ENCODE measurements at regions not wholly inside any gene's neighbourhood (a gene's known extent, or its start where the extent isn't known, plus 50 kb on each side); places are given as distances from the start of the nearest gene placed in this dataset.

- DNase-seq (no peak), ATAC-seq (no peak)
- H3K36me3 Mint-ChIP-seq (ENCODE audit: low read depth) = no peaks in the 10 kb centered on the region
- H3K27ac Mint-ChIP-seq = no peak overlapping the region
- peaks cover 3% of the 10 kb centered on the region for H3K27me3 Mint-ChIP-seq
- no peak overlapping the region for H3K4me3 Mint-ChIP-seq
- no peaks in the 10 kb centered on the region for H3K4me1 Mint-ChIP-seq
- H3K9me3 Mint-ChIP-seq = peaks cover 8% of the 10 kb centered on the region
Observed at GRCh38 chr1:198015309-198015708, 98.1 kb downstream of the LHX9 start.

DNA sequence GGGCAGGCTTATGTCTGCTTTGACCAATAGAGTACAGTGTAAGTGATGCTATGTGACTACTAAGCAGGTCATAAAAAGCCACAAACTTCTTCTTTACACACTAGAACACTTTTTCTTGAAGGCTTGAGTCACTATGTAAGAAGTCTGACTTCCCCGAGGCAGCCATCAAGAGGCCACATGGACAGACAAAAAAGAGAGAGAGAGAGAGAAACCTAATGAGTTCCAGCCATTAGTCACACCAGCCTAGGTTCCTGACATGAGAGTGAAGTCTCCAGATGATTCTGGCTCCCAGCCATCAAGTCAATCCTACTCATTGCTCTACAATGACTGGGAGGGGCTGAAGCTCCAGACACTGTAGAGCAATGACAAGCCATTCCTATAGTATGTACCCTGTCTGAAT lies 101.4 kb downstream of the LHX9 start:
- Mint-ChIP-seq H3K4me3 (no peak overlapping the region), H3K4me1 (no peaks in the 10 kb centered on the region), H3K27me3 (peaks cover 4% of the 10 kb centered on the region), H3K27ac (no peak overlapping the region), H3K36me3 (ENCODE audit: low read depth) (no peaks in the 10 kb centered on the region), H3K9me3 (no peaks in the 10 kb centered on the region)
- no peak for DNase-seq
- ATAC-seq = peak; percentile 36

DNA sequence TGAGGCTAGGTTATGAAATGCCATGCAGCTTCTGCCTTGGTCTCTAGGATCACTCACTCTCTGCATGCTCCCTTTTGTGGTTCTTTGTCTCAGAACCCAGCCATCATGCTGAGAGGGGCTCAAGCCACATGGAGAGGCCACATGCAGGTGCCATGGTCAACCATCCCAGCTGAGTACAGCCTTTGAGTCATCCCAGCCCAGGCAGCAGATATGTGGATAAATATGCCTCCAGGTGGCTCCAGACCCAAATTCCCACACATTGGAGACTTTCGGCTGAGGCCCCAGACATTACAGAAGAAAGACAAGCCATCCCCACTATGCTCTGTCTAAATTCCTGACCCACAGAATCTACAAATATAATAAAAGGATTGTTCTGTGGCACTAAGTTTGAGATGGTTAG lies 102.0 kb downstream of the LHX9 start:
- Mint-ChIP-seq H3K27me3 (peaks cover 4% of the 10 kb centered on the region), H3K36me3 (ENCODE audit: low read depth) (no peaks in the 10 kb centered on the region), H3K9me3 (no peaks in the 10 kb centered on the region), H3K4me1 (no peaks in the 10 kb centered on the region), H3K27ac (no peak overlapping the region), H3K4me3 (no peak overlapping the region)
- no peak for ATAC-seq
- DNase-seq = no peak

DNA sequence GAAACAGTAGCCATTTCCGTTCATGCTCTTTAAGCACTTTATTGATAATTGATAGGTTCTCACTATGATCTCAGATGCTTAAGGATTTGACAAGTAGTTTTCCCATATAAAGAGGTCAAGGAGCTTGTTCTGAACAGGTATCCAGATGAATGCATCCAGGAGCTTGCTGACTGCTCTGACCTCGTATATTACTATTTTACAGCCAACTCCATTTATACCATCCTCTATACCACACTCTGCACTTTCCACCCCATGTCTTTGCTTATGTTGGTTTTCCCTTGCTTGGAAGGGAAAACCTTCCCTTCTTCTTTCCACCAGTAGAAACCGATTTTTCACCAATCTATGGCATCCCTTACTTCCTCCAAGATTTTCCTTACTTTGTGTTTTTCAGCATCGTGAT lies 107.2 kb downstream of the LHX9 start:
- no peaks in the 10 kb centered on the region for H3K36me3 Mint-ChIP-seq (ENCODE audit: low read depth)
- H3K27ac Mint-ChIP-seq = no peak overlapping the region
- no peaks in the 10 kb centered on the region for H3K9me3 Mint-ChIP-seq
- no peak for DNase-seq
- no peak for ATAC-seq
- H3K27me3 Mint-ChIP-seq = peaks cover 4% of the 10 kb centered on the region
- H3K4me1 Mint-ChIP-seq = peaks cover 6% of the 10 kb centered on the region
- H3K4me3 Mint-ChIP-seq = no peak overlapping the region

- Mint-ChIP-seq H3K27ac (no peak overlapping the region), H3K4me1 (peaks cover 6% of the 10 kb centered on the region), H3K9me3 (no peaks in the 10 kb centered on the region), H3K36me3 (ENCODE audit: low read depth) (no peaks in the 10 kb centered on the region), H3K27me3 (peaks cover 4% of the 10 kb centered on the region), H3K4me3 (no peak overlapping the region)
- peak; percentile 80 for ATAC-seq
- DNase-seq = no peak
Observed at GRCh38 chr1:198024782-198025181, 107.6 kb downstream of the LHX9 start.

- Mint-ChIP-seq H3K27ac (no peak overlapping the region), H3K27me3 (peaks cover 2% of the 10 kb centered on the region), H3K9me3 (no peaks in the 10 kb centered on the region), H3K4me1 (no peaks in the 10 kb centered on the region), H3K36me3 (ENCODE audit: low read depth) (no peaks in the 10 kb centered on the region), H3K4me3 (no peak overlapping the region)
- ATAC-seq (no peak), DNase-seq (no peak)
Observed at GRCh38 chr1:198030682-198031081, 113.5 kb downstream of the LHX9 start.

GRCh38 chr1:198031086-198031485 lies 113.9 kb downstream of the LHX9 start:
- Mint-ChIP-seq H3K4me1 (no peaks in the 10 kb centered on the region), H3K4me3 (no peak overlapping the region), H3K27me3 (peaks cover 2% of the 10 kb centered on the region), H3K36me3 (ENCODE audit: low read depth) (no peaks in the 10 kb centered on the region), H3K9me3 (no peaks in the 10 kb centered on the region), H3K27ac (no peak overlapping the region)
- no peak for DNase-seq
- no peak for ATAC-seq

- Mint-ChIP-seq H3K4me3 (no peak overlapping the region), H3K4me1 (no peaks in the 10 kb centered on the region)
Observed at GRCh38 chr1:198032668-198033067, 115.5 kb downstream of the LHX9 start.

DNA sequence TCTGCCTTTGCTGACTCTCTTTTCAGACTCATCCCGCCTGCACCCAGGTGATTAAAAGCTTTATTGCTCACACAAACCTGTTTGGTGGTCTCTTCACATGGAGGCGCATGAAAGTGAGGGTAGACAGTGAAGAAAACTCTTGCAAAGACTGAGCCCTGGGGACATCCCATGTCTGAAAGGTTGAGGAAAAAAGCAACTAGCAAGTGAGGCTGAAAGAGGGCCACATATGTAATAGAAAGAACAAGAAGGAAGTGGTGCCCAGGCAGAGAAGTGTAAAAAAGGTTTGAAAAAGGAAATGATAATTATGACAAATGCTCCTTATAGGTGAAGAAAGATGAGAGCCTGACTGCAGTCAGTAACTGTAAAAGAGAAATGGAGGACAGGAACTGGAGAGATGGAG lies 115.9 kb upstream of the NEK7 start:
- H3K9me3 Mint-ChIP-seq = no peaks in the 10 kb centered on the region
- no peaks in the 10 kb centered on the region for H3K4me1 Mint-ChIP-seq
- DNase-seq (no peak), ATAC-seq (peak; percentile 7)
- no peak overlapping the region for H3K27ac Mint-ChIP-seq
- H3K4me3 Mint-ChIP-seq = no peak overlapping the region
- no peaks in the 10 kb centered on the region for H3K36me3 Mint-ChIP-seq (ENCODE audit: low read depth)
- no peaks in the 10 kb centered on the region for H3K27me3 Mint-ChIP-seq

More at GRCh38 chr1:198032668-198033067, 115.5 kb downstream of the LHX9 start:
- no peaks in the 10 kb centered on the region for H3K9me3 Mint-ChIP-seq
- no peak for DNase-seq
- ATAC-seq = no peak
- H3K36me3 Mint-ChIP-seq (ENCODE audit: low read depth) = no peaks in the 10 kb centered on the region
- peaks cover 2% of the 10 kb centered on the region for H3K27me3 Mint-ChIP-seq
- H3K27ac Mint-ChIP-seq = no peak overlapping the region

GRCh38 chr1:198042168-198042567 lies 114.6 kb upstream of the NEK7 start:
- no peak overlapping the region for H3K27ac Mint-ChIP-seq
- no peaks in the 10 kb centered on the region for H3K27me3 Mint-ChIP-seq
- H3K4me1 Mint-ChIP-seq = no peaks in the 10 kb centered on the region
- DNase-seq = no peak
- no peak overlapping the region for H3K4me3 Mint-ChIP-seq
- H3K9me3 Mint-ChIP-seq = peaks cover 4% of the 10 kb centered on the region
- no peaks in the 10 kb centered on the region for H3K36me3 Mint-ChIP-seq (ENCODE audit: low read depth)
- ATAC-seq = no peak

DNA sequence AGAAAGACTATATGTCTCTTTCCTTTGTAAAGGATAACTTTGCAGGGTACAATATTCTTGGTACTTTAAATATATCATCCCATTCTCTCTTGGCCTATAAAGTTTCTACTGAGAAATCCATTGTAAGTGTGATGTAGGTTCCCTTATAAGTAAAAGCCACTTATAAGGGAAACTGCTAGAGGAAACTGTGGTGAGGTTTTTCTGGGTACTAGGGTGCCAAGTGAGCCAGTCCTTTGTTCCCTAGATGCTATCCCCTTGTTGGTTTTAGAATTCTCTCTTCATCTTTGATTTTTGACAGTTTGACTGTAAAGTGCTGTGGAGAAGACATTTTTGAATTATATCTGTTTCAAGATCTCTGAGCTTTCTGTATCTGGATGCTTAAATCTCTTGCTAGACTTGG lies 108.9 kb upstream of the NEK7 start:
- DNase-seq = no peak
- no peaks in the 10 kb centered on the region for H3K27me3 Mint-ChIP-seq
- peaks cover 9% of the 10 kb centered on the region for H3K9me3 Mint-ChIP-seq
- no peak overlapping the region for H3K4me3 Mint-ChIP-seq
- ATAC-seq = no peak
- H3K27ac Mint-ChIP-seq = no peak overlapping the region
- H3K36me3 Mint-ChIP-seq (ENCODE audit: low read depth) = no peaks in the 10 kb centered on the region
- peaks cover 12% of the 10 kb centered on the region for H3K4me1 Mint-ChIP-seq

- peaks cover 5% of the 10 kb centered on the region for H3K9me3 Mint-ChIP-seq
- no peaks in the 10 kb centered on the region for H3K36me3 Mint-ChIP-seq (ENCODE audit: low read depth)
- H3K27ac Mint-ChIP-seq = no peak overlapping the region
- no peak for DNase-seq
- H3K4me3 Mint-ChIP-seq = no peak overlapping the region
- H3K4me1 Mint-ChIP-seq = no peaks in the 10 kb centered on the region
- no peak for ATAC-seq
- no peaks in the 10 kb centered on the region for H3K27me3 Mint-ChIP-seq
Observed at GRCh38 chr1:198054510-198054909, 102.3 kb upstream of the NEK7 start.

DNA sequence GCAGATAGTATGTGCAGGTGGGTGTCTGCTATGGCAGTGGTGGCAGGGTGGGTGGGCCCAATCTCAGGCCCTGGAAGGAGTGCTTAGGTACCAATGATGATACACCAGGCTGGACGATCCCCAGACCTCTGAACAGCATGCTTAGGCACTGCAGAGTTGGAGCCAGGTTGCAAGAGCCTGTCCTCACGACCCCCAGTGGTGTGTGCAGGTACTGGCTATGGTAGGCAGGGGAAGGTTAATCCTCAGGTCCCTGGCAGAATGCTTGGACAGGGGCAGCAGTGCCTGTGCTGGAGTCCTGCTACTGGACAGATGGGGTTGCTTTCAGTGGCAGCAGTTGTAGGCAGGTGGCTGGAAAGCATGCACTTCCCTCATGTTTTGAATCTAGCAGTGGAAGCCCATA lies 100.5 kb upstream of the NEK7 start:
- Mint-ChIP-seq H3K4me1 (no peaks in the 10 kb centered on the region), H3K27me3 (no peaks in the 10 kb centered on the region), H3K36me3 (ENCODE audit: low read depth) (no peaks in the 10 kb centered on the region), H3K4me3 (no peak overlapping the region), H3K9me3 (no peaks in the 10 kb centered on the region), H3K27ac (no peak overlapping the region)
- ATAC-seq (no peak), DNase-seq (peak; percentile 9)

DNA sequence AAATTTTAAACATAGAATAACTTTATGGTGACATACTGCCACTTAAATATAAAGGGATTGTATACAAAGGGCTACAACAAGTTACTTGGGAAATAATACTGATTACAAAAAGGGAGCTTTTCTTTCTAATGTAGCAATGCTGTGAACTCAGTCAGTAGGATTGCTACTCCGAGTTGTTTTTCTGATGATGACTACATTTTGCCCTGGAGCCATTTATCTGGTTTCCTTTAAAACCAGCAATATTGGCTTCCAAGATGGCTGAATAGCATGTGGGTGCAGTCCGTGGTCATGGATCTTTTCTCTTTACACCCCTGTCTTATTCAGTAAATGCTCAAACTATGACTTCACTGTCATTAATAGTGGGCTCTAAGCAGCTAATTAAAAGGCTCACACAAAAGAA lies 92.6 kb upstream of the NEK7 start:
- Mint-ChIP-seq H3K27ac (no peak overlapping the region), H3K27me3 (peaks cover 3% of the 10 kb centered on the region), H3K36me3 (ENCODE audit: low read depth) (no peaks in the 10 kb centered on the region), H3K4me1 (peaks cover 3% of the 10 kb centered on the region), H3K4me3 (no peak overlapping the region), H3K9me3 (no peaks in the 10 kb centered on the region)
- DNase-seq (no peak), ATAC-seq (no peak)

DNA sequence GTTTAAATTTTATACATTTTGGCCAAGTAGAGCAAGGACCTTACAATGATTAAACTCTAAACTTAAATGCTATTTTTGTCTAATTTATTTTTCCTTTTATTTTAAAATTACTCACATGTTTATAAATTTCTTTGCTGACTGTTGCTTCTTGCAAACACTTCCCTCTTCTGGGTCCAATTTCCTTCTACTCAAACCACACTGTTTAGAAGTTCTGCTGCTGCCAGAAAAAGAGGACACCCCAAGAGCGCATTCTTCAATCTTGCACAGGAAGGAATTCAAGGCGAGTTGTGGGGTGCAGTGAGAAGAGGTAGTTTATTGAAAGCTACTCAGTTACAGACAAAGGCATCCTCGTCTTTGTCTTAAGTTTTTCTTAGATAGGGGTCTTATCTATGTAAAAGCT lies 88.5 kb upstream of the NEK7 start:
- no peak overlapping the region for H3K27ac Mint-ChIP-seq
- H3K4me3 Mint-ChIP-seq = no peak overlapping the region
- H3K4me1 Mint-ChIP-seq = peaks cover 3% of the 10 kb centered on the region
- ATAC-seq (no peak), DNase-seq (no peak)
- H3K27me3 Mint-ChIP-seq = peaks cover 10% of the 10 kb centered on the region
- H3K9me3 Mint-ChIP-seq = no peaks in the 10 kb centered on the region
- no peaks in the 10 kb centered on the region for H3K36me3 Mint-ChIP-seq (ENCODE audit: low read depth)

- ATAC-seq (no peak), DNase-seq (no peak)
- Mint-ChIP-seq H3K4me3 (no peak overlapping the region), H3K9me3 (no peaks in the 10 kb centered on the region), H3K27me3 (peaks cover 15% of the 10 kb centered on the region), H3K36me3 (ENCODE audit: low read depth) (no peaks in the 10 kb centered on the region), H3K27ac (no peak overlapping the region), H3K4me1 (no peaks in the 10 kb centered on the region)
Observed at GRCh38 chr1:198072177-198072576, 84.6 kb upstream of the NEK7 start.

All from activated naive CD8-positive, alpha-beta T cell treated with anti-CD3 and anti-CD28 coated beads, Interleukin-2, amount 50 U/mL, for 24 hours (primary cell).